Gastroesophageal sphincter (tissue), 4 donors: ENCODE measurements at regions not wholly inside any gene's neighbourhood (a gene's known extent, or its start where the extent isn't known, plus 50 kb on each side); places are given as distances from the start of the nearest gene placed in this dataset.

Experiments used
- ATAC-seq: fragments of 150-250 bp; one replicate; pipeline ENCODE4 v1.9.1; 2016; ENCODE audit warnings: mild to moderate bottlenecking, moderate library complexity
- H3K27ac ChIP-seq, 4 donors: fragments of 200-600 bp; sonication (generic) in 3 of 4; 1 replicate in 3 of 4; 2 replicates in 1 of 4; pipeline ENCODE4 v1.5.1; 2016 to 2019
- H3K27me3 ChIP-seq: fragments of 200-600 bp; sonication (generic); one replicate; pipeline ENCODE4 v1.5.1; 2019
- H3K36me3 ChIP-seq, 2 donors: fragments of 200-600 bp; sonication (generic); one replicate each; pipeline ENCODE4 v1.5.1; 2019; ENCODE audit warnings: control low read depth in 1 of 2
- H3K4me1 ChIP-seq, 3 donors: fragments of 200-600 bp; sonication (generic); 1 replicate in 2 of 3; 2 replicates in 1 of 3; pipeline ENCODE4 v1.5.1; 2016 to 2019; ENCODE audit warnings: control low read depth in 2 of 3
- H3K4me3 ChIP-seq, 2 donors: fragments of 200-600 bp; sonication (generic); one replicate each; pipeline ENCODE4 v1.5.1; 2019; ENCODE audit warnings: mild to moderate bottlenecking in 1 of 2, moderate library complexity in 1 of 2
- H3K9me3 ChIP-seq, 3 donors: fragments of 200-600 bp; sonication (generic); one replicate each; pipeline ENCODE4 v1.5.1; 2017 to 2019; ENCODE audit warnings: control low read depth in 2 of 3
- CTCF ChIP-seq, 4 experiments: fragments of 200-600 bp in 2 of 4; fragments of 450-650 bp in 2 of 4; sonication (generic) in 1 of 4; IDR thresholded peaks; one replicate each; pipeline ENCODE4 v1.5.1; 2017 to 2019; ENCODE audit warnings: antibody characterized with exemption in 4 of 4, mild to moderate bottlenecking in 2 of 4, moderate library complexity in 2 of 4
- EP300 ChIP-seq: sonication (generic); formaldehyde crosslinking; IDR thresholded peaks from one replicate; pipeline ENCODE4 v1.6.1; 2017; ENCODE audit warnings: antibody characterized with exemption, mild to moderate bottlenecking
- POLR2A ChIP-seq, 2 donors: fragments of 450-650 bp; IDR thresholded peaks; one replicate each; pipeline ENCODE4 v1.6.1; 2017; ENCODE audit warnings: antibody characterized with exemption in 2 of 2, mild to moderate bottlenecking in 2 of 2, moderate library complexity in 1 of 2
- POLR2AphosphoS5 ChIP-seq: sonication (generic); formaldehyde crosslinking; IDR thresholded peaks from one replicate; pipeline ENCODE4 v1.6.1; 2017; ENCODE audit warnings: antibody characterized with exemption
- WGBS, 2 donors: methylation state at CpG; one replicate each; pipeline ENCODE4 v1.1.5; 2018; ENCODE audit warnings: low coverage in 1 of 2; 5-methylcytosine and 5-hydroxymethylcytosine counted together

- 70 to 72% methylated on average over 5 to 6 of the region's 6 CpGs for WGBS, 2 donors
- no peaks in the 10 kb centered on the region for H3K4me1 ChIP-seq
- ATAC-seq = no peak
- no peaks in the 10 kb centered on the region for H3K36me3 ChIP-seq
- TF ChIP-seq POLR2AphosphoS5 = no peak
- TF ChIP-seq CTCF (IDR thresholded peaks at IDR 0.05) = no peak
- TF ChIP-seq POLR2A (IDR thresholded peaks at IDR 0.05) = no peak
- TF ChIP-seq EP300 = no peak
- H3K9me3 ChIP-seq = no peaks in the 10 kb centered on the region
- H3K27ac ChIP-seq = no peak overlapping the region
- H3K4me3 ChIP-seq = no peak overlapping the region
- H3K27me3 ChIP-seq = no peaks in the 10 kb centered on the region
Observed at GRCh38 chr11:98243897-98244296, 776.9 kb upstream of the CNTN5 start.

- WGBS, 2 donors = 88% methylated on average over 1 of the region's 1 CpG
- Histone ChIP-seq H3K27me3 (no peaks in the 10 kb centered on the region), H3K27ac (no peak overlapping the region), H3K9me3 (no peaks in the 10 kb centered on the region), H3K4me3 (no peak overlapping the region), H3K36me3 (no peaks in the 10 kb centered on the region), H3K4me1 (no peaks in the 10 kb centered on the region)
- TF ChIP-seq EP300 (no peak), CTCF (IDR thresholded peaks at IDR 0.05) (no peak)
- ATAC-seq = no peak
Observed at GRCh38 chr11:98260983-98261382, 759.8 kb upstream of the CNTN5 start.

- Histone ChIP-seq H3K4me3 (no peak overlapping the region), H3K36me3 (no peaks in the 10 kb centered on the region), H3K9me3 (no peaks in the 10 kb centered on the region), H3K27ac (no peak overlapping the region), H3K27me3 (no peaks in the 10 kb centered on the region), H3K4me1 (no peaks in the 10 kb centered on the region)
- no peak for ATAC-seq
- TF ChIP-seq POLR2A (IDR thresholded peaks at IDR 0.05) (no peak), EP300 (no peak), CTCF (IDR thresholded peaks at IDR 0.05) (no peak), POLR2AphosphoS5 (no peak)
- 22 to 25% methylated on average over 1 to 2 of the region's 2 CpGs for WGBS, 2 donors
Observed at GRCh38 chr11:98277251-98277912, 743.4 kb upstream of the CNTN5 start.

- no peak overlapping the region for H3K4me3 ChIP-seq
- 64 to 75% methylated on average over 3 of the region's 3 CpGs for WGBS, 2 donors
Observed at GRCh38 chr11:98289617-98290263, 731.0 kb upstream of the CNTN5 start.

More at GRCh38 chr11:98289617-98290263, 731.0 kb upstream of the CNTN5 start:
- no peak overlapping the region for H3K27ac ChIP-seq
- no peaks in the 10 kb centered on the region for H3K36me3 ChIP-seq
- H3K27me3 ChIP-seq = no peaks in the 10 kb centered on the region
- no peaks in the 10 kb centered on the region for H3K9me3 ChIP-seq
- no peak for ATAC-seq
- no peak for TF ChIP-seq POLR2AphosphoS5
- TF ChIP-seq EP300 = no peak
- no peak for TF ChIP-seq CTCF (IDR thresholded peaks at IDR 0.05)
- H3K4me1 ChIP-seq = no peaks in the 10 kb centered on the region
